NAMALWA (cell line): ENCODE measurements at regions not wholly inside any gene's neighbourhood (a gene's known extent, or its start where the extent isn't known, plus 50 kb on each side); places are given as distances from the start of the nearest gene placed in this dataset.

ENCODE experiments used
- DNase-seq: peaks from one replicate; pipeline ENCODE4 v3.0.0-alpha.2; 2015; ENCODE audit warnings: low spot score

DNA sequence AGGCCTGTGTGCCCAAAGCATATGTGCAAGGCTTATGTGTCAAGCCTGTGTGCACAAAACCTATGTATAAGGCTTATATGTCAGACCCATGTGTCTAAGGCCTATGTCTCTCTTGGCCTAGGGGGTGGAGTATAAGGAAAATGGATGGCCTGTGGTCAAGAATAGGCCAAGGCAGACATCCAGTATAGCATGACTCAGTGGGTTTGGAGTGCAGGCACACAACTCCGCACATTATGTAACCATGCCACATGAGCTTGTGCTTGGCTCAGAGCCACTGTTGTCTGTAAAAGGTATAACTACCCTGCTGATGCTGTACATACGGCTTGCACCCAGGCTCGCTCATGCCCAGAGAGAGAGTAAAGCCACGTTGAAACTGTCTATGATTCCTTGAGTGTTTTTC lies 626.4 kb upstream of the NUDT12 start:
- DNase-seq, result no peak

DNA sequence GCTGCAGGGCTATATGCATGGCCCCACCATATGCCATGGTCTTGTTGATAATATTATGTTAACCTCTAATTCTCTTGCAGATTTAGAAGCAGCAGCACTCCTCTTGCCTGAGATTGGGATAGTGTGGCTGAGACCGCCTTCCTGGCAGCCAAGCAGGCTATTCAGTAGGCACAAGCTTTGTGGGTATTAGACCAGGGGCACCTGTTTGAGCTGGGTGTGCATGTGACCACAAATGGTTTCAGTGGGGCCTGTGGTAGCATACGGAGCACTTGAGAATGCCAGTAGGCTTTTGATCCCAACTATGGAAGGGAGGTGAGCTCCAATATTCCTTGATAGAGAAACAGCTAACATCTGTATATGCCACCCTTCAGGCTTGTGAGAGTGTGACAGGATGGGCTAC lies 625.1 kb upstream of the NUDT12 start:
- no peak for DNase-seq

DNA sequence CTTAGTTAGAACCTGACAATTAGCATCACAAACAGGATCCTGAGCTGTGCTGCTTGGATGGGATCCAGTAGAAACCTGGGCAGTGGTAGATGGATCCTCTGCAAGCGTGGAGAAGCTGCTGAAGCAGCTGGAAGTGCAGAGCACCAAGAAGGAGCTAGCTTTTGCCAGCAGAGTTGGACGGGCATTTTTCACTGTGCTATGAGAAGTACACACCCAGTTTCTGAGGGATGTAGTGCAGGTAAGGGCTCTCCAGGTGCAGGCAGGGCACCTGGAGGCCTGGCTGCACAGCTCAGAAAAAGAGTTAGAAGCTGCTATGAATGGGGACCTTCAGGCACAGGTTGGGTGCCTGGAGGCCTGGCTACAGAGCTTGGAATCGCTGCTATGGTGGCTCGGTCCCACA lies 623.9 kb upstream of the NUDT12 start:
- no peak for DNase-seq

DNA sequence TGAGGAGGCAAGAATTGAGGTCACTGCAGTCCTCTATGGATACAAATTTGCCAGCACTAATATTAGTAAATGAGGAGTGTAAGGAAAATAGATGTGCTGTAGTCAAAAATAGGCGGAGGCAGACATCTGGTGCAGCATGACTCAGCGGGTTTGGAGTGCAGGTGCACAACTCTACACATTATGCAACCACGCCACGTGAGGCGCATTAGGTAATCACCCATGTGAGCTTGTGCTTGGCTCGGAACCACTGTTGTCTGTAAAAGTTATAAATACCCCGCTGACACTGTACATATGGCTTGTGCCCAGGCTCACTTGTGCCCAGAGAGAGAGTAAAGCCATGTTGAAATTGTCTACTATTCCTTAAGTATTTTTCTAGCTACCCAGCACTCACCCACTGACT lies 623.5 kb upstream of the NUDT12 start:
- DNase-seq, result peak; percentile 44

DNA sequence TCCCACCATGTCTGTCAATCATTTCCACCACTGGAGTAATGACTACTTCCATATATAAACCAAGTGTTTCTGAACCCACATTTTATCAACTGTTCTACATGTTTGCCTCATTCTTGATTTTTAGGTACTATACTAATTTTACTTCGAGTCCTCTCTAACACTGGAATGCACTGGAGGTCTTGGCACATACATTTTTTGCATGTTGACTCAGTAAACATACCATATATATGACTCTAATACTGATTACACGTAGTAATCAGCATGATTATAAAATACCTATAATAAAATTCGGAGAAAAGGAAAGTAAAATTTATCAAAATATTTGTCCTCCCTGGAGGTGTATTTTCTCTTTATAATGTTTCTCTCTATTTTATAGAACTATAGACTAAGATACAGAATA lies 621.7 kb upstream of the NUDT12 start:
- no peak for DNase-seq

DNA sequence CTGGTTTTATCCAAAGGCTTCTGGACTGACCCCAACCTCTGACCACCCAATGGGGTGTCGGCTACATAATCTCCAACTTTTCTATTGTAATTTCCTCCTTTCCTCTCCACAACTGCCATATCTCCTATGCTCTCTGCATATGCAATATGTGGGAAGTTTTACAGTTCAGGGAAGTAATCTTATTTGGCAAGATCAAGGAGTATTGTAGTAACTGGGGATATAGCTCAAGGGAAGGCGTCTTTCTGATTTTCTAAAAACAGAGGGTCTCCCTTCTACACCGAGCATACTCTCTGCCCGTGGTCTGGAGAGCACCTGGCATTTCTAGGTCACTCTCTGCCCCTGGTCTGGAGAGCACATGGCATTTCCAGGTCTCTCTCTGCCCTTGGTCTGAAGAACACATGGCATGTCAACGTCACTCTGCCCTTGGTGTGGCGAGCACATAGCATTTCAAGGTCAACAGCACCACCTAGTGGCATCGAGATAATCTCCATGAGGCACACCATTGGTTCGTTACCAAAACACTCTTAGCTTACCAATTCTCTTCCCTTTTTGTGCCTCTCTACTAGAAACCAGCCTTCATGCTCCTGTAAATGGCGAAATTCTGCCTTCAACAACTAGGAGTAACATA lies 616.4 kb upstream of the NUDT12 start:
- peak; percentile 85 for DNase-seq

DNA sequence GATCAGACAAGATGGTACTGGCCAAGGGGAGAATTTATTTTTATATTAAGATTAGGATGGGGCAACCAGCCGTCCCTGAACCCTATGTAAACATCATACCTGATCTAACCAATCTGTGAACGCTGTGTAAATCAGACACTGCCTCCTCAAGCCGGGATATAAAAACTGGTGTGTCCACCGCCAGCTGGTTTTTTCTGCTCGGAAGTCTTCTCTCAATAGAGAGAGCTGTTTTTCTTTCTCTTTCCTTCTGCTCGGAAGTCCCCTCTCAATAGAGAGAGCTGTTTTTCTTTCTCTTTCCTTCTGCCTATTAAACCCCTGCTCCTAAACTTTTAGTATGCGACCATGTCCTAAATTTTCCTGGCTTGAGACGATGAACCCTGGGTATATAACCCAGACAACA lies 615.5 kb upstream of the NUDT12 start:
- DNase-seq, result no peak

DNA sequence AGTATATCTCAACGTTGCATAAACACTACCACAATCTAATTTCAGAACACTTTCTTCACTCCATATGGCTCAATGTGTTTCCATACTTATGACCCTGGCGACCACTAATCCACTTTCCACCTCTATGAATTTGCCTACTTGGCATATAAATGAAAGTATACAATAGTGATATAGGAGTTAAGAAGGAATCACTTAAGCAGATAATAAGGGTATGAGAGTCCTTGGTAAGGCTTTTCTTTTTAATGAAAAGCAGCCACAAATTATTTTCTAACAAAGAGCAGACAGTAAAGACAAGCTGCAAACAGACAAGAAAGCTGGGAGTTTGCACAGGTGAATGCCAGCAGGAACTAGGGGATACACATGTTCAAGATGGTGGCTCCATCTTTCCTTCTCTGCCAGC lies 615.1 kb upstream of the NUDT12 start:
- no peak for DNase-seq

DNA sequence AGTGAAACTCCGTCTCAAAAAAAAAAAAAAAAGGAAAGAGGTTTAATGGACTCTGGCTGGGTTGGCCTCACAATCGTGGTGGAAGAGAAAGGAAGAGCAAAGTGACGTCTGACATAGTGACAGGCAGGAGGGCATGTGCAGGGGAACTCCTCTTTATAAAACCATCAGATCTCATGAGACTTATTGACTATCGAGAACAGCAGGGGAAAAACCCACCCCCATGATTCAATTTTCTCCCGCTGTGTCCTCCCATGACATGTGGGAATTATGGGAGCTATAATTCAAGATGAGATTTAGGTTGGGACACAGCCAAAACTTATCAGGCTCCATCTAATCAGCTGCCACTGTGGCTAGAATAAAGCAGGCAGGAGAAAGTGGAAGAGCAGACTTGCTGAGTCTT lies 610.4 kb upstream of the NUDT12 start:
- DNase-seq, result no peak

DNA sequence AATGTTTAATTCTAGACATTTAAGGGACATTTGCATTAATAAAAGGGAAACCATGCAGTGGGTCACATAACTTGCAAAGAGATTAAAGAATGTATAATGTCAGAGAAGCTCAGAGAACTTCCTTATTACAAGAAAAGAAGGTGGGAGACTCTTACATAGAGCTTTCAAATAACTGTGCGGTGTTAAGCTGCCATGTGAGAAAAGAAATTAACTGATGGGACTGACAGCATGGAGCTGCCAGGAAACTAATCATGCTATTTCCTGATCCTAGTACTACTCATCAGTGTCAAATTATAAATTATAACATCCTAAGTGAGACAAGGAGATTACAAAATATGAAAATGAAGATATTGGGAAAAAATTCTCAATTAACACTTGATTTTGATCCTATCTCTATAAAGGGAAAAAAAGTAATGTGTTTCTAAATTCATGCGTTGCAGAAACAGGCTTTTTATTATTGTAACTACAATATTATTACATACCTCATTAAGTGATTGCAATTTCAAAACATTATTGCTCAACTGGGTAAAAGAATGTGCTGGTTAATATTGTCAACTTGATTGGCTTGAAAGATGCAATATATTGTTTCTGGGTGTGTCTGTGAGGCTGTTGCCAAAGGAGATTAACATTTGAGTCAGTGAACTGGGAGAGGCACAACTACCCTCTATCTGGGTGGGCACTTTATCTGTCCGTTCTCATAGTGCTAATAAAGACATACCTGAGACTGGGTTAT lies 609.5 kb upstream of the NUDT12 start:
- no peak for DNase-seq

DNA sequence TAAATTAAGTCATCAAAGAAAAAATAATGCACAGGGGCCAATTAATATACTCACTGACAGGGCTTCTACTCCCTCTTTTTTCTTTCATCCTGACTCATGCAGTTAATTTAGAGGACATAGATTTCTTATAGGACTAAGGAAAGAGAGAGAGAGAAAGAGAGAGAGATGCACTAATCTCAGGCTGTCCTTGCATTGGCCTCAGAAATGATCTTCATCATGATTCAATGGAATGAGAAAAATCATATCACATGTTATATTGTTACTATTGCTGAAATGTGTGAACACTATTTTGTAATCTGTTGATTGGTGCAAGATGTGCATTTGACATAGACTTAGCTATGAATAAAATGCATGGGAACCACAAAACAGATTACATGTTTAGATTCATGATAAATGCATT lies 608.3 kb upstream of the NUDT12 start:
- no peak for DNase-seq

DNA sequence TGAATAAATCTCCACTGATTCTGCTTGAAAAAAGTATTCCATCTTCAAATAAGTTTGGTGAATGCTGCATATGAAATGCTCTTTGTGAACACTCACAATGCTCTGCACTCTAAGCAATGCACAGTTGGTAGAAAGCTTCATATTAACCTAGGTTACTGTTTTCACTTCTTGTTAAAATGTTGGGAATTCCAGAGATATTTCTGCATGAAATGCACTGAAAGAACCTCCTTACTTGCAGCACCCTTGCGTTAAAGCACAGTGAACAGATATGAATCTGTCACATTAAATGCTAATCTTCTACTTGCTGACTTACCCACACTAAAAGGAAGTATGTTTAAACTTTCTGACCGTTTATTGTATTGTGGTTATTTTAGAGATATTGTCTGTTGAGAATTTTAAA lies 584.1 kb upstream of the NUDT12 start:
- no peak for DNase-seq

DNA sequence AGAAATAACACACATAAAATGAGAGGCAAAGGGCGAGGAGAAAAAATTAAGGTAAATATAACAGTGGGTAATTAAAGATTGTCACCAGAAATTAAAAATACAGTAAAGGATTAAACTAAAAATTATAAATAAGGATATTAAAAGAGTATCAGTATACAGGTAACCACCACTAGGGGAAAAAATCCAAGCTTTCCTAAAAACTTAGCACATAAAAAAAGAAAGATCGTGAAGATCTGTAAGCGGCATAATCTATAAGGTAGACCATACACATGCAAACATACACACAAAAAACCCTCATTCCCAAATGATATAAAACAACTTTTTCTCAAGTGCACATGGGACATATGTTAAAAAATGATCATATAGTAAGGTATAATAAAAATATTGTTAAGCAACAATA lies 577.3 kb upstream of the NUDT12 start:
- no peak for DNase-seq

DNA sequence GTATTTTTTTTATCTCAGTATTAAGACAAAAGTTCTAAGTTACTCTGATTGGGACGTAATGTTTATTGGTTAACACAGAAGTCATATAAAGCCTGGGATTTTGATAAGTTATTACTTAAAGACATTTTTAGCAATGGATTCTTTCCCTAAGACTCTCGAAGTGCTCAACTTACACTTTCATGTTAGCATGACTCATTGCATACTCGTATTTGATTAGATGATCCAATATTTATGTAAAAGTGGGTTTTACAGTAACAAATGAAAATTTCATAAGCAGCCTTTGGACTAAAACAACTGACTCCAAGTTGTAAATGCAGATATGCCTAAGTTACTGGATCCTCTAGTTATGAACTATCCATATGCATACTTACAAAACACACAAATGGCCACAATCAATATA lies 567.7 kb upstream of the NUDT12 start:
- no peak for DNase-seq

DNA sequence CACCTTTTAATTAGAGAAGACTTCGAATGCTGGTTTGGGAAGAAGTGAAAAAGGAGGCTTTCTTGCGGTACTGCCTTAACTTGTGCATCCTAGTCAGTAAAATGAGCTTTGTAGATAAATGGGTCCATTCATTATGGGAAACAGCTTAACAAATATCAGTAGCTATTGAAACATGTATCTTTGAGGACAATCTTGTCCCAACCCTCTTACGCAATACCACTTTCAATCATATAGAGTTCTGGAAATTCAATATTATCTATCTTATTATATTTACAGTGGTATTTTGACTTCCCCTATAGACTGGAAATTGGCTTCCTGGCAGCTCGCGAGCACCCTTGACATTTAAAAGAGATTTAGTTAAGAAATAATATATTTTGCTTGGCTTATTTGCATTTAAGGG lies 565.8 kb upstream of the NUDT12 start:
- DNase-seq, result no peak

DNA sequence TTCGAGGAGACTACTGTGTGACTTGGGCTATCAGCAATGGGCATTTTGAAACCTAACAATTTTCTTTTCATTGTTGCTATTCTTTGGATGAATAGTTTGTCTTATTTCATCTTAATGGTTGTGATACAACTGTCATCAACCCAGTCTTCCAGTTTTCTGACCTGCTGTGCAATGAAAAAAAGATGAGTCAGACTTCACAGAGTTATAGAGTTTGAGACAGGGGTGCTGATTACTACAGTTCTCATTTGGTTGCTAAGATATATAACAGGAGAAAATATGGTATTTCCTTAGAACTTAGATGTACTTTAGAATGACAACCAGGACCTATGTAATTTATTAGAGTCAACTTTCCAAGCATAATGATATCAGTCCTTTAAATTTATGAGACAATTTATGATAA lies 564.4 kb upstream of the NUDT12 start:
- no peak for DNase-seq

DNA sequence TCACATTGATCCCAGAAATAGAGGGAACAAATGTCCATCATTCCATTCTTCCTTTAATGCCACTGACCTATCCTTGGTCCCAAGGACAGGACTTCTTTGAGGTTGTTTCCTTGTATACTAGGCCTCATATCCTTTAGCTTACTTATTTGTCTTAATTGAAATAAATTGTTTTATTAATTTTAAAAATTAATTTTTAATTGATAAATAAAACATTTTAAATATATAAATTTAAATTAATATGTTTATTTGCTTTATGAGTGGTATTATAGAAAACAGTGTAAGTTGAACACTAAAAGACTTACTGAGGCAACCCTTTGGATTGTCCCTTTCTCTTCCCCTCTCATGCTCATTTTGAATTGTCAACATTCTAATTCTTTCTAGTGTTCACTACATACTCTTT lies 556.9 kb upstream of the NUDT12 start:
- no peak for DNase-seq

DNA sequence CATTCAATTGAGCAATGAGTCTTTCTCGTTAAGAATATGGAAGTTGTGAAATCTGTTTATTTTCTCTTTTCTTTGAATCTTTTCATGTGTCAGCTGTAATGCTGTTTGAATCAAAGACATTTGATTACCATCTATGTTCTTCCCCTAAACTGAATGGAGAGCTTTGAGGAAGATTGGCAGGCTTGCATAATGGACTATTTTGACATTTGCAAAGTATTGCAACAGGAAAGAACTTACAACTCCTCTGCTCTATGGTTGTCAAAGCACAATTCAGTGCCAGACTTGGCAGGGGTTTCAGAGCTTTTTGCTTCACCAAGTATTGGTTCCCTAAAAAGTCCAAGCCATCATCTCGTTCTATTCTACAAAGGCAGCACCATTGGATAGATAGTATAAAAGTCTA lies 549.0 kb upstream of the NUDT12 start:
- DNase-seq, result no peak

DNA sequence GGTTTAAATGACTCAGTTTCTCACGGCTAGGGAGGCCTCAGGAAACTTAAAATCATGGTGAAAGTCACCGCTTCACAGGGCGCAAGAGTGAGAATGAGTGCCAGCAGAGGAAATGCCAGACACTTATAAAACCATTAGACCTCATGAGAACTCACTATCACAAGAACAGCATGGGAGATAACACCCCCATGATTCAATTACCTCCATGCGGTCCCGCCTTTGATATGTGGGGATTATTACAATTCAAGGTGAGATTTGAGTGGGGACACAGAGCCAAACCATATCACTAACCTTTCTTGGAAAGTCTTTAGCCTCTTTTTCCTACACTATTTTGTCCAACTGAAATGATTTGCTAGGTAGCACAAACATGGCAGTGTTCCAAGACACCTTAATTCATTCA lies 533.9 kb upstream of the NUDT12 start:
- no peak for DNase-seq

DNA sequence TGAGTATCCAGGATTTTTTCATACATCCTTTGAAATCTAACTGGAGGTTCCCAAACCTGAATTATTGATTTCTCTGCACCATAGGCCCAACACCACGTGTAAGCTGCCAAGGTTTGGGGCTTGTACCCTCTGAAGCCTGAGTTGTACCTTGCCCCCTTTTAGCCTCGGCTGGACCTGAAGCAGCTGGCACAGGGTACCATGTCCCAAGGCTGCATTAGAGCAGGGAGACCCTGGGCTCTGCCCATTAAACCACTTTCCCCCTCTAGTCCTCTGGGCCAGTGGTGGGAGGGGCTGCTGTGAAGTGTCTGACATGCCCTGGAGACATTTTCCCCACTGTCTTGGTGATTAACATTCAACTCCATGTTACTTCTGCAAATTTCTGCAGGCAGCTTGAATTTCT lies 532.9 kb upstream of the NUDT12 start:
- DNase-seq, result no peak

DNA sequence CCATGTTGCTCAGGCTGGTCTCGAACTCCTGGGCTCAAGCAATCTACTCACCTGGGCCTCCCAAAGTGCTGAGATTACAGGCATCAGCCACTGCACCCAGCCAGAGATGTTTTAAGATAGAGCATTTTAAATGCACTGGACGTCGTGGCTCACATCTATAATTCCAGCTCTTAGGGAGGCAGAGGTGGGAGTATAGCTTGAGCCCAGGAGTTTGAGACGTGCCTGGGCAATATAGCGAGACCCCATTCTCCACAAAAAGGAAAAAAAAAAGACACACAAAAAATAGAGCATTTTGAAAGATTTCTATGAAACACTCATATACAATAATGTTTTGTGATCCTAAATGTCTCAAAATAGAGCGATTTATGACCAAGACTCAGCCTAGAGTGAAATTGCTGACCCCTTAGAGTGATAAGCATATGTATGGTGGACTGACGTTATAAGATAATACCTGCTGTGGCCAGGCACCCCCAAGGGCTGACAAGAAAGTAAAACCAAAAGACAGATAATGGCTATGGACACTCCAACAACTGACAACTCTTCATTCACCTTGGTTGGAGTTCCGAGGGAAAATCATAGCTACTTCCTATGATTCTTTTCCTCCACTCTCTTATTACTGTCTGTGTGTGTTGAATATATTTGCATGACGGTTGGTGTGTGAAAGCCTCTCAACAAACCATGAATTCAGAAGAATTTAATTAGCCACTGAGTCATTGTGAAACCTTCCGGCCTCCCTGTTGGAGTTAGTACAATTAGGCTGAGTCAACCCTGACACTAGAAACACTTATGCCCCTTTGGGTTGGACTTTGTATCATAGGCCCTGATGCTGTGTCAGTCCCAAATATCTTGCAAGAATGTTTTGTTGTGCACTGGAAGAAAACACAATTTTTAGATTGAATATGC lies 526.5 kb upstream of the NUDT12 start:
- no peak for DNase-seq

DNA sequence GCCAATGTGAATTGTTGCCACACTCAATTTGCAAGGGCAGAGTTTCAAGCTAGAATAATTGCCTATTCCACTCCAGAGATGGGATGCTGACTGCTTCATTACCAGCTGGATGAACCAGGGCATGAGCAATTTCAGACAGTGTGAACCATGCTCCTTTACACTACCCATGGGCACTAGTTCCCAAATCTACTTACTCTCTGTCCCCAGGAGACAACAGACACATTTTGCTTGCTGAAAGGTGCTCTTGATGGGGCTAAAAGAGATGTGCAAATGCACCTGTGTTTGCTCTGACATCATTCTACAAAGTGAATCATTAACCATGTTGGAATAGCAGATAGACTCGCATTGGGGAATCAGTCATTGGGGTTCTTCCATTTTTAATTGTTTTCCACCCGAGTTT lies 522.3 kb upstream of the NUDT12 start:
- no peak for DNase-seq

DNA sequence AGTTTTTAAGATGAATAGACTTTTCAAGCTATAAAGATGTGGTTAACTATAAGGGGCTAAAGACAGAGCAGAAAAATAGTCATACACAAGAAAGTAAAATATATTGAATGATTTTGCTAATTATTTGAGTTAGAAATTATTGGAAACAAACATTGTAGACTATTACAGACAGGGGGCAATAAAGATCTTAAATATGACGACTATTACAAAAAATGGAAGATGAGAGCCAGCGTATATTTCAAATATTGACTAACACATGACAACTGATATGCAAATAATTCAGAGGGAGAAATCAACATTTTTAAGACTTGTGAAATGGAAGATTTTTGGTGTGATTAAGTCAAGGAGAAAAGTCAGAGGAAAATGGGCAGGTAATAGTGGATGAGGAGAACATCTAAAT lies 520.2 kb upstream of the NUDT12 start:
- no peak for DNase-seq
